Bronchial epithelial cell (primary cell): ENCODE measurements at regions not wholly inside any gene's neighbourhood (a gene's known extent, or its start where the extent isn't known, plus 50 kb on each side); places are given as distances from the start of the nearest gene placed in this dataset.
A peak's percentile ranks its signal among the peaks of the same experiment; 100 is the strongest.

Experiments
- DNase-seq: peaks from one replicate; pipeline ENCODE4 v3.0.0-alpha.2; 2010; ENCODE audit warnings: low read depth
- FAIRE-seq: peaks from 2 replicates; lab custom pipeline; 2011; peaks lifted over from hg19 to GRCh38; lab: Jason Lieb, UNC
- H3K27me3 ChIP-seq: 2 replicates; pipeline ENCODE4 v1.5.1; 2011; ENCODE audit warnings: low read length; ENCODE audit not compliant: control insufficient read depth, insufficient read depth
- H3K36me3 ChIP-seq: 2 replicates; pipeline ENCODE4 v1.5.1; 2011; ENCODE audit warnings: low read length; ENCODE audit not compliant: control insufficient read depth, insufficient read depth
- H3K4me3 ChIP-seq: 2 replicates; pipeline ENCODE4 v1.5.1; 2011; ENCODE audit warnings: mild to moderate bottlenecking, low read depth, low read length, control low read depth
- TF ChIP-seq, protein P1 (sequence below): IDR thresholded peaks from 2 replicates; pipeline ENCODE4 v1.5.1; 2011; ENCODE audit warnings: mild to moderate bottlenecking, moderate library complexity, low read length, control low read depth, inconsistent platforms; ENCODE audit not compliant: insufficient read depth, severe bottlenecking

- Histone ChIP-seq H3K27me3 (no peaks in the 10 kb centered on the region), H3K4me3 (no peak overlapping the region), H3K36me3 (no peaks in the 10 kb centered on the region)
- FAIRE-seq = no peak
- TF ChIP-seq, protein P1, sequence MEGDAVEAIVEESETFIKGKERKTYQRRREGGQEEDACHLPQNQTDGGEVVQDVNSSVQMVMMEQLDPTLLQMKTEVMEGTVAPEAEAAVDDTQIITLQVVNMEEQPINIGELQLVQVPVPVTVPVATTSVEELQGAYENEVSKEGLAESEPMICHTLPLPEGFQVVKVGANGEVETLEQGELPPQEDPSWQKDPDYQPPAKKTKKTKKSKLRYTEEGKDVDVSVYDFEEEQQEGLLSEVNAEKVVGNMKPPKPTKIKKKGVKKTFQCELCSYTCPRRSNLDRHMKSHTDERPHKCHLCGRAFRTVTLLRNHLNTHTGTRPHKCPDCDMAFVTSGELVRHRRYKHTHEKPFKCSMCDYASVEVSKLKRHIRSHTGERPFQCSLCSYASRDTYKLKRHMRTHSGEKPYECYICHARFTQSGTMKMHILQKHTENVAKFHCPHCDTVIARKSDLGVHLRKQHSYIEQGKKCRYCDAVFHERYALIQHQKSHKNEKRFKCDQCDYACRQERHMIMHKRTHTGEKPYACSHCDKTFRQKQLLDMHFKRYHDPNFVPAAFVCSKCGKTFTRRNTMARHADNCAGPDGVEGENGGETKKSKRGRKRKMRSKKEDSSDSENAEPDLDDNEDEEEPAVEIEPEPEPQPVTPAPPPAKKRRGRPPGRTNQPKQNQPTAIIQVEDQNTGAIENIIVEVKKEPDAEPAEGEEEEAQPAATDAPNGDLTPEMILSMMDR = no peak
- peak; percentile 39 for DNase-seq
These were observed 87.5 kb downstream of the ANKRD7 start for GRCh38 chr7:118312051-118312450.

DNA sequence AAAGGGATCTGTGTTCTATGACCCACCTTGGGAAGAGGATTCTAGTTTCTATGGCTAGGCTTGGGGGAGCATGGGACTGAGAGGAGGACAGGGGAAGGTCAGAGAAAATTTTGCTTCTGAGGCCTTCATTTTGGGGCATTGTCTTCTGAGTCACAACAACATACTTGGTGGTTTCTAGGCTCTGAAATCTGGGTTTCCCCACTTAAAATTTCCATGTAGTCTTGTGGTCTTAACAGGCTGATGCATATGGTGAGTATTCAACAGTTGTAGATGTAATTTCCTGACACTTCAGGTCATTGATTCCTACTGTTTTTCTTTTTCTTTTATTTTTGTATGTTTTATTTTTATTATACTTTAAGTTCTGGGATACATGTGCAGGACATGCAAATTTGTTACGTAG is 88.5 kb downstream of the ANKRD7 start:
- TF ChIP-seq, protein P1 = no peak
- FAIRE-seq = no peak

GRCh38 chr7:118324790-118325449 is 100.4 kb downstream of the ANKRD7 start:
- H3K27me3 ChIP-seq = no peaks in the 10 kb centered on the region
- no peak overlapping the region for H3K4me3 ChIP-seq
- H3K36me3 ChIP-seq = no peaks in the 10 kb centered on the region
- TF ChIP-seq, protein P1 = no peak
- no peak for DNase-seq
- no peak for FAIRE-seq

More for the DNA sequence above, 88.5 kb downstream of the ANKRD7 start:
- Histone ChIP-seq H3K4me3 (no peak overlapping the region), H3K27me3 (no peaks in the 10 kb centered on the region), H3K36me3 (no peaks in the 10 kb centered on the region)
- no peak for DNase-seq

GRCh38 chr7:118325450-118325808 is 100.9 kb downstream of the ANKRD7 start:
- no peaks in the 10 kb centered on the region for H3K36me3 ChIP-seq
- H3K27me3 ChIP-seq = no peaks in the 10 kb centered on the region
- H3K4me3 ChIP-seq = no peak overlapping the region
- FAIRE-seq = no peak
- TF ChIP-seq, protein P1 = no peak
- no peak for DNase-seq

- TF ChIP-seq, protein P1 = no peak
- no peak for FAIRE-seq
- peak; percentile 3 for DNase-seq
- no peaks in the 10 kb centered on the region for H3K36me3 ChIP-seq
- no peak overlapping the region for H3K4me3 ChIP-seq
- no peaks in the 10 kb centered on the region for H3K27me3 ChIP-seq
These were observed 102.7 kb downstream of the ANKRD7 start for GRCh38 chr7:118327174-118327573.
